Activated T-cell treated with anti-CD3 and anti-CD28 coated beads, Interleukin-2, amount 50 U/mL, for 24 hours (primary cell): ENCODE measurements at regions not wholly inside any gene's neighbourhood (a gene's known extent, or its start where the extent isn't known, plus 50 kb on each side); places are given as distances from the start of the nearest gene placed in this dataset.
A peak's percentile ranks its signal among the peaks of the same experiment; 100 is the strongest.
"Not testable (repeated sequence)": the region's sequence is repeated elsewhere in the genome, so short reads cannot be mapped to it uniquely, and the experiment has no call there.

Experiments
- DNase-seq: peaks from one replicate; pipeline ENCODE4 v3.0.0-alpha.2; 2020
- H3K27ac Mint-ChIP-seq: 2 replicates; pipeline ENCODE4 v1.8.0; 2020; ENCODE audit warnings: mild to moderate bottlenecking, mixed read lengths
- H3K27me3 Mint-ChIP-seq: 2 replicates; pipeline ENCODE4 v1.8.0; 2020; ENCODE audit warnings: mixed read lengths
- H3K36me3 Mint-ChIP-seq: 2 replicates; pipeline ENCODE4 v1.8.0; 2020; ENCODE audit warnings: low read depth, mixed read lengths
- H3K4me1 Mint-ChIP-seq: 2 replicates; pipeline ENCODE4 v1.8.0; 2020; ENCODE audit warnings: low read depth, mixed read lengths
- H3K4me3 Mint-ChIP-seq: 2 replicates; pipeline ENCODE4 v1.8.0; 2020; ENCODE audit warnings: mild to moderate bottlenecking, moderate library complexity, mixed read lengths
- H3K9me3 Mint-ChIP-seq: 2 replicates; pipeline ENCODE4 v1.8.0; 2020; ENCODE audit warnings: mixed read lengths

DNA sequence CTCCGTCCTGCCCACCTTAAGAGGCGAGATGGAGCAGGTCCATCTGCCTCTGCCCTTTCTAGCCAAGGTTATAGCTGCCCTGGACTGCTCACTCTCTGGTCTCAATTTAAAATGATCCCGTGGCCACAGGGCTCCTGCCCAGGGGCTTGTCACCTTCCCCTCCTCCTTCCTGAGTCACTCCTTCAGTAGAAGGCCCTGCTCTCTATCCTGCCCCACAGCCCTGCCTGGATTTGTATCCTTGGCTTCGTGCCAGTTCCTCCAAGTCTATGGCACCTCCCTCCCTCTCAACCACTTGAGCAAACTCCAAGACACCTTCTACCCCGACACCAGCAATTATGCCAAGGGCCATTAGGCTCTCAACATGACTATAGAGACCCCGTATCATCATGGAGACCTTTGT, 105.3 kb upstream of the PZP start:
- not testable (repeated sequence) for H3K36me3 Mint-ChIP-seq, H3K9me3 Mint-ChIP-seq, H3K4me1 Mint-ChIP-seq, H3K4me3 Mint-ChIP-seq, DNase-seq, H3K27ac Mint-ChIP-seq, H3K27me3 Mint-ChIP-seq

DNA sequence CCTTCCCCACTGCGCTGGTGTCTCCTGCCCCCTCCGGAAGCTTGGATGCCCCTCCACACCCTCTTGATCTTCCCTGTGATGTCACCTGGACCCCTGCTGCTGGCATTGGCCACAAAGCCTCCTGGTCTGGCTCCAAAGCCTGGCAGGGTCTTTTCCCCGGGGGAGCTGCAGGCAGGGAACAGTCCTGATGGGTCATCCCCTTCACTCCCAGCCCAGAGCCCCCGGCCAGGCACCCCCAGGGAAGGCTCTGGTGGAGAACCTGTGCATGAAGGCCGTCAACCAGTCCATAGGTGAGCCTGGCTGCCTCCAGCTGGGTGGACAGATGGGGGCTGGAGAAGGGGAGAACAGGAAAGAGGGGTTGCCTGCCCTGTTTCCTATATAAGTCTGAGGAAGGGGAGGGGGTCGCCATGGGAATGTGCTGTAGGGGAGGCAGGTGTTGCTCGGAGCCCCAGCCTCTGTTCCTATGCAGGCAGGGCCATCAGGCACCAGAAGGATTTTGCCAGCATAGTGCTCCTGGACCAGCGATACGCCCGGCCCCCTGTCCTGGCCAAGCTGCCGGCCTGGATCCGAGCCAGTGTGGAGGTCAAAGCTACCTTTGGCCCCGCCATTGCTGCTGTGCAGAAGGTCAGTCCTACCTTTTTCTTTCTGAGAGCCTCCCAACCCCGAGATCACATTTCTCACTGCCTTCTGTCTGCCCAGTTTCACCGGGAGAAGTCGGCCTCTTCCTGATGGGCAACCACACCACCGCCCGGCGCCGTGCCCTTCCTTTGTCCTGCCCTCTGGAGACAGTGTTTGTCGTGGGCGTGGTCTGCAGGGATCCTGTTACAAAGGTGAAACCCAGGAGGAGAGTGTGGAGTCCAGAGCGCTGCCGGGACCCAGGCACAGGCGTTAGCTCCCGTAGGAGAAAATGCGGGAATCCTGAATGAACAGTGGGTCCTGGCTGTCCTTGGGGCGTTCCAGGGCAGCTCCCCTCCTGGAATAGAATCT, 104.5 kb upstream of the PZP start:
- not testable (repeated sequence) for H3K4me1 Mint-ChIP-seq, H3K9me3 Mint-ChIP-seq, H3K27me3 Mint-ChIP-seq, DNase-seq, H3K27ac Mint-ChIP-seq, H3K4me3 Mint-ChIP-seq, H3K36me3 Mint-ChIP-seq

DNA sequence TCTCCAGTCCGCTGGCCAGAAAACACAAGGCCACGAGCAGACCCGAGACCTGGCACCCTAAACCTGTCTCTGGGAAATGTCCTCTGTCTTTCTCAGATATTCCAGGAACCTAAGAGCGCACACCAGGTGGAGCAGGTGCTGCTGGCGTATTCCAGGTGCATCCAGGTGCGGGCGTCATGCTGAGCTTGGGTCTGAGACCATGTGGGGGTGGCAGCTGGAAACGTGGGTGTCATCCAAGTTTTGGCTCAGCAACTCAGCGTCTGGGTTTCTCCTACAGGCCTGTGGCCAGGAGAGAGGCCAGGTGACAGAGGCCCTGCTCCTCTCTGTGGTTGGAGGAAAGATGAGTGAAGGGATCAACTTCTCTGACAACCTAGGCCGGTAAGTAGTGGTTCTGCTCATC, 103.3 kb upstream of the PZP start:
- not testable (repeated sequence) for H3K4me3 Mint-ChIP-seq, H3K27ac Mint-ChIP-seq, DNase-seq, H3K9me3 Mint-ChIP-seq, H3K4me1 Mint-ChIP-seq, H3K27me3 Mint-ChIP-seq
- H3K36me3 Mint-ChIP-seq: peaks cover 10% of the 10 kb centered on the region

DNA sequence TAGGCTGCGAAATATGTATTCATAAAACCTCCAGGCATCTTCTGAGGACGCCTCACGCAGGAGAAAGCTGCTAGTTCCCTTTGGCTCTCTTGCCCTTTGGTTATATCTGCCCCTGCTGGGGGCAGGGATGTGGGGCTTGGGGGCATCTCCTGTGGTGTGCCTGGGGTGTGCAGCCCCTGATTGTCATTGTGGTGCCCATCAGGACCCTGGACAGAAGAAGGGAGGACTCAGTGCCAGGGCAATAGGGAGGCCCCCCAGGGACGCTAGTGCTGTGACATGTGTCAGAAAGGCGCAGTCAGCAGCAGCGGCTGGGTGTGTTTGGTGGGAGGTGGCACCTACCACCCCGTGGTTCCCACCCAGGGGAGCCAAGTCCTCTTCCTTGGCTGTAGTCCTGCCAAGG, 102.5 kb upstream of the PZP start:
- H3K36me3 Mint-ChIP-seq: peaks cover 10% of the 10 kb centered on the region
- H3K9me3 Mint-ChIP-seq, DNase-seq, H3K4me3 Mint-ChIP-seq, H3K4me1 Mint-ChIP-seq, H3K27me3 Mint-ChIP-seq, H3K27ac Mint-ChIP-seq: not testable (repeated sequence)

- H3K27me3 Mint-ChIP-seq, H3K9me3 Mint-ChIP-seq, H3K4me1 Mint-ChIP-seq, H3K4me3 Mint-ChIP-seq, H3K27ac Mint-ChIP-seq, DNase-seq: not testable (repeated sequence)
- H3K36me3 Mint-ChIP-seq: peaks cover 10% of the 10 kb centered on the region
Observed at GRCh38 chr12:9309749-9310148, 101.6 kb upstream of the PZP start.

- not testable (repeated sequence) for H3K27me3 Mint-ChIP-seq, H3K9me3 Mint-ChIP-seq, H3K27ac Mint-ChIP-seq, H3K4me1 Mint-ChIP-seq, DNase-seq, H3K4me3 Mint-ChIP-seq
- H3K36me3 Mint-ChIP-seq: peaks cover 10% of the 10 kb centered on the region
Observed at GRCh38 chr12:9308745-9309144, 100.5 kb upstream of the PZP start.

- not testable (repeated sequence) for DNase-seq, H3K4me3 Mint-ChIP-seq, H3K27ac Mint-ChIP-seq, H3K27me3 Mint-ChIP-seq, H3K9me3 Mint-ChIP-seq, H3K4me1 Mint-ChIP-seq
- peaks cover 10% of the 10 kb centered on the region for H3K36me3 Mint-ChIP-seq
Observed at GRCh38 chr12:9308163-9308562, 100.0 kb upstream of the PZP start.

DNA sequence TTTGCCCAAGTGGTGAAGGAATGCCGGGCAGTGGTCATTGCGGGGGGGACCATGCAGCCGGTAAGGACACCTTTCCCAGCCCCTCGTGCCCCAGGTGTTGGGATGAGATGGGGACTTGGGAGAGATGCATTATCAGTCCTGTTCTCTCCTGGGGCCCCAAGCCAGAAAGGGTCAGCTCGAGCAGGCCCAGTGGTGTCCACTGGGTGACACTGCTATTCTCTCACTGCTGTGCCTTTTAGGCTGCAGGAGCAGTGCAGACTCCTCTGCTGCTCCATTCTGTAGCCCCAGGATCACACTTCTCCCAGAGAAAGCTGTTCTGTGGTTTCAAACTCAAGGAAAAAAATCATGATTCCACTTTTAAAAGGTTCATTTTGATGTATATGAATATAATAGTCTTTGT, 99.1 kb upstream of the PZP start:
- not testable (repeated sequence) for H3K9me3 Mint-ChIP-seq, DNase-seq, H3K4me1 Mint-ChIP-seq, H3K27ac Mint-ChIP-seq, H3K27me3 Mint-ChIP-seq, H3K4me3 Mint-ChIP-seq
- peaks cover 10% of the 10 kb centered on the region for H3K36me3 Mint-ChIP-seq

DNA sequence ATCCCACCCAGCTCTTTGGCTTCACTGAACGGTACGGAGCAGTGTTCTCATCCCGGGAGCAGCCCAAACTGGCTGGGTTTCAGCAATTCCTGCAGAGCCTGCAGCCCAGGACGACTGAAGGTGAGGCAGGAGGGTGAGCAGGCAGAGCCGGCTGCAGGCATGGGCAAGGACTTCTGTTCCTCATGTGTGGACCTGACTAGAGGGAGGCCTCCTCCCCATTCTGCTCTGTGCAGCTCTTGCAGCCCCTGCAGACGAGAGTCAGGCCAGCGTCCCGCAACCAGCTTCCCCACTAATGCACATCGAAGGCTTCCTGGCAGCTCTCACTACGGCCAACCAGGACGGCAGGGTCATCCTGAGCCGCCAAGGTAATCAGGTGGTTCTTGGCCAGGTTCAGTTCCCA, 97.8 kb upstream of the PZP start:
- not testable (repeated sequence) for H3K27me3 Mint-ChIP-seq, H3K4me3 Mint-ChIP-seq, DNase-seq, H3K9me3 Mint-ChIP-seq, H3K4me1 Mint-ChIP-seq, H3K27ac Mint-ChIP-seq
- H3K36me3 Mint-ChIP-seq: peaks cover 10% of the 10 kb centered on the region

DNA sequence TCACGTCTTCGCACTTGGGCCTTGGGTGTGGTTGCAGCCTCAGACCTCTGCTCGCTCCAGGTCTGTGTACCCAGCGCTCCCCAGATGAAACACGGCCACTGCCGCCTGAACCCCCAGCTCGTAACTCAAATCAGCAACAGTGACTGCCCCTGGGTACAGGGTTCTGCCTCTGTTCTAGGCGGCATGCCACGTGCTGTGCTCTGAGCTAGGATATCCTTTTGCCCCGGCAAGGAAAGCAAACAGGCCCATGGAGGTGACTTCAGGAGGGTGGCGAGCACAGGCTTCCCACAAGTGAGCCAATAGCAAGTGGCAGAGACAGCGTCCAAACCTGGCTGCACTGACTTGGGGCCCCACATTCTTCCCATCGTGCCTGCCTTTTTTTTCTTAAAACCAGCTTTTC, 96.3 kb upstream of the PZP start:
- H3K4me3 Mint-ChIP-seq, H3K27ac Mint-ChIP-seq, H3K9me3 Mint-ChIP-seq, H3K27me3 Mint-ChIP-seq, H3K4me1 Mint-ChIP-seq, DNase-seq: not testable (repeated sequence)
- peaks cover 10% of the 10 kb centered on the region for H3K36me3 Mint-ChIP-seq

- not testable (repeated sequence) for H3K9me3 Mint-ChIP-seq, H3K27ac Mint-ChIP-seq, H3K27me3 Mint-ChIP-seq, DNase-seq, H3K4me3 Mint-ChIP-seq, H3K36me3 Mint-ChIP-seq, H3K4me1 Mint-ChIP-seq
Observed at GRCh38 chr12:9295872-9296271, 87.7 kb upstream of the PZP start.

DNA sequence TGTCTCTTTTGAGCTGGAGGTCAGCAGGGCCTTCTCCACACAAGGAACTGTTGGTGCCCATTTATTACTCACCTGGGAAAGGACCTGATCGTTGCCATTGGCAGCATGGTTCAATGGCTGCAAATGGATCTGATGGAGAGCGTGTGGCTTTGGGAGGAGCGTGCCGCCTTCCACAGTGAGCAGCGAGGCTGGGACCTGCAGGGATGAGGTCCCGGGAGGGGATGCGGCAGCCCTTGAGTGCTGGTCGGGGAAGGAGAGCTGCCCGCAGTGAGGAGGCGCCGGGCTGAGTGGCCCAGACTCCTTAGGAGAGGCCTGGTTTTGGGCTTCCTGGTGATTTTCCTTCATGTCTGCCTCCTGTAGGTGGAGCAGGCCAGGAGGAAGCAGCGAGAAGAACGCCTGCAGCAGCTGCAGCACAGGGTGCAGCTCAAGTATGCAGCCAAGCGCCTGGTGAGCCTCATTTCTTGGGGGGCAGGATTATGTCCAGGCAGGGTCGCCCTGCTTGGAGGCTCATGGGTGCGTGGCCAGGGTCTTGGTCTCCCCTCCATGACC, 86.0 kb upstream of the PZP start:
- H3K36me3 Mint-ChIP-seq, H3K27ac Mint-ChIP-seq, H3K4me1 Mint-ChIP-seq, DNase-seq, H3K27me3 Mint-ChIP-seq, H3K4me3 Mint-ChIP-seq, H3K9me3 Mint-ChIP-seq: not testable (repeated sequence)

GRCh38 chr12:9293391-9293790, 85.2 kb upstream of the PZP start:
- H3K36me3 Mint-ChIP-seq, H3K27ac Mint-ChIP-seq, DNase-seq, H3K4me3 Mint-ChIP-seq, H3K9me3 Mint-ChIP-seq, H3K4me1 Mint-ChIP-seq, H3K27me3 Mint-ChIP-seq: not testable (repeated sequence)

DNA sequence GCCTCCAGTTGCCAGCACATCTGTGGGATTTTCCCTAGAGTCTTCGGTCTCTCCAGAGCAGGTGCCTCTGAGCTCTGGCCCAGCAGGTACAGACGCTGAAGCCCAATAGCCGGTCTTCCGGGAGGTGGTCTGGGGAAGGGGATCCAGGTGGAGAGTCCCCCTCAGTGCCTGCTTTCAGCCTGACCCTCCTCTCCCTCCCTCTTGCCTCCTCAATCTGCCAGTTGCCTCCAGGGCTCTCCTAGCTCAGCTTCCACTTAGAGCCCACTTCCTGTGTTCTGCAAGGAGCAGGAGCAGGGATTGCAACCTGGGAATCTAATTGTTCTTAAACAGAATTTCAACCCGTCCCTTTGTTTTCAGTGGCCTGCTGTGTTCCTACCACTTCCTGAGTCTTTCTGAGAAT, 81.8 kb upstream of the PZP start:
- not testable (repeated sequence) for H3K27me3 Mint-ChIP-seq, DNase-seq, H3K4me3 Mint-ChIP-seq, H3K36me3 Mint-ChIP-seq, H3K4me1 Mint-ChIP-seq, H3K9me3 Mint-ChIP-seq, H3K27ac Mint-ChIP-seq

DNA sequence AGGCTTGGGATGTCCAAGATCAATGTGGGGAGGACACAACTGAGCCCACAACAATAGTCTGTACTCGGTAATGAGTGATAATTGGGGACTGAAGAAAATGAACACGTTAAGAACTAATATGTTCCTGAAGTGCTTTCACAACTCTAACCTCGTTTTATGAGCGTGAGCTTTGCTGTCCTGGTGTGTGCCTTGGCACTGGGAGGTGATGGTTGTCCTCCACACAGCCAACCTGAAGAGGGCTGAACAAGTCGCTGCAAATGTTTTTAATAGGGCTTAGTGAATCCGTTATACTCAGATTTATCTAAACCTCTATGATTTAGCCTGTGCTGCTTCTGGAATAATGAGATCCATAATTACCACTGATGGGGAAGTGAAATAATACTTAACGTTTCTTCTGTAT, 76.5 kb upstream of the PZP start:
- not testable (repeated sequence) for H3K9me3 Mint-ChIP-seq, H3K27ac Mint-ChIP-seq, H3K36me3 Mint-ChIP-seq, H3K4me1 Mint-ChIP-seq, DNase-seq
- peaks cover 10% of the 10 kb centered on the region for H3K27me3 Mint-ChIP-seq
- peak overlapping the region; percentile 68 for H3K4me3 Mint-ChIP-seq
